H1 (cell line): ENCODE measurements at regions not wholly inside any gene's neighbourhood (a gene's known extent, or its start where the extent isn't known, plus 50 kb on each side); places are given as distances from the start of the nearest gene placed in this dataset.

Source experiments
- CTCF ChIA-PET: fragments of 300-600 bp; sonication (Branson Sonifier 250); formaldehyde crosslinking; loops from one replicate; lab custom pipeline; 2021; ENCODE audit not compliant: partially characterized antibody; lab: Charles Lee
- POLR2A ChIA-PET: fragments of 300-600 bp; sonication (Branson Sonifier 250); formaldehyde crosslinking; loops from one replicate; lab custom pipeline; 2021; ENCODE audit warnings: inconsistent platforms; ENCODE audit not compliant: partially characterized antibody; lab: Charles Lee
- DNase-seq, 2 experiments: peaks; one replicate each; pipeline versions ENCODE4 v3.0.0 to v3.0.0-alpha.2; 2010 to 2022; ENCODE audit warnings: low spot score in 2 of 2, low read depth in 1 of 2, mixed read lengths in 1 of 2
- FAIRE-seq: peaks from 2 replicates; lab custom pipeline; 2011; peaks lifted over from hg19 to GRCh38; lab: Jason Lieb, UNC
- H2AFZ ChIP-seq: 2 replicates; pipeline ENCODE4 v1.8.1; 2012; ENCODE audit warnings: low read length, inconsistent platforms
- H2AK5ac ChIP-seq: 2 replicates; pipeline ENCODE4 v1.6.1; 2013; ENCODE audit warnings: low read depth, low read length
- H2BK120ac ChIP-seq: replicated peaks from 2 replicates; pipeline ENCODE3; 2013; ENCODE audit warnings: low read depth, low read length, inconsistent platforms
- H2BK12ac ChIP-seq: 2 replicates; pipeline ENCODE4 v1.6.1; 2013; ENCODE audit warnings: low read depth, low read length
- H2BK15ac ChIP-seq: 2 replicates; pipeline ENCODE4 v1.6.1; 2013; ENCODE audit warnings: low read length
- H2BK20ac ChIP-seq: 2 replicates; pipeline ENCODE4 v1.6.1; 2013; ENCODE audit warnings: low read length
- H2BK5ac ChIP-seq: 2 replicates; pipeline ENCODE4 v1.6.1; 2013; ENCODE audit warnings: low read depth, low read length
- H3K14ac ChIP-seq: 2 replicates; pipeline ENCODE4 v1.6.1; 2013; ENCODE audit warnings: inconsistent platforms; ENCODE audit not compliant: insufficient read length
- H3K18ac ChIP-seq: 2 replicates; pipeline ENCODE4 v1.6.1; 2013; ENCODE audit warnings: low read length; ENCODE audit errors: extremely low read depth
- H3K23ac ChIP-seq: 2 replicates; pipeline ENCODE4 v1.6.1; 2013; ENCODE audit warnings: inconsistent platforms; ENCODE audit not compliant: insufficient read length
- H3K23me2 ChIP-seq: 2 replicates; pipeline ENCODE4 v1.6.1; 2013; ENCODE audit warnings: low read depth, low read length
- H3K27ac ChIP-seq: 2 replicates; pipeline ENCODE4 v1.6.1; 2011; ENCODE audit warnings: low read depth, low read length, inconsistent platforms
- H3K27me3 ChIP-seq, 4 experiments: replicated peaks in 1 of 4; 1 replicate in 1 of 4; 2 replicates in 3 of 4; pipeline versions ENCODE4 v1.6.1 to v1.8.1; 2011 to 2013; ENCODE audit warnings: low read length in 3 of 4, mild to moderate bottlenecking in 3 of 4, inconsistent platforms in 2 of 4, mixed read lengths in 2 of 4, moderate library complexity in 1 of 4; ENCODE audit not compliant: control insufficient read depth in 3 of 4, insufficient read depth in 3 of 4; ENCODE audit errors: extremely low read depth in 1 of 4
- H3K36me3 ChIP-seq, 4 experiments: 2 replicates each; pipeline versions ENCODE4 v1.6.1 to v1.8.1; 2011 to 2013; ENCODE audit warnings: mild to moderate bottlenecking in 4 of 4, low read length in 3 of 4, moderate library complexity in 2 of 4, control low read depth in 1 of 4, inconsistent platforms in 1 of 4; ENCODE audit not compliant: insufficient read depth in 4 of 4, control insufficient read depth in 2 of 4
- H3K4ac ChIP-seq: replicated peaks from 2 replicates; pipeline ENCODE3; 2013; ENCODE audit warnings: low read length, low read depth, mixed read lengths, inconsistent platforms; ENCODE audit not compliant: insufficient read length
- H3K4me1 ChIP-seq, 4 experiments: replicated peaks in 1 of 4; 1 replicate in 1 of 4; 2 replicates in 3 of 4; pipeline versions ENCODE4 v1.6.1 to v1.8.1; 2011 to 2013; ENCODE audit warnings: low read length in 3 of 4, inconsistent platforms in 2 of 4, mixed read lengths in 1 of 4; ENCODE audit not compliant: insufficient read depth in 4 of 4, control insufficient read depth in 3 of 4
- H3K4me2 ChIP-seq, 2 experiments: 2 replicates each; pipeline versions ENCODE4 v1.6.1 to v1.8.1; 2011 to 2013; ENCODE audit warnings: low read depth in 2 of 2, low read length in 2 of 2, control low read depth in 1 of 2, inconsistent platforms in 1 of 2, mild to moderate bottlenecking in 1 of 2; ENCODE audit not compliant: insufficient read depth in 1 of 2
- H3K4me3 ChIP-seq, 4 experiments: fragments of 200-600, 300-600 bp in 1 of 4; sonication (generic), shearing (Covaris generic), sonication (Bioruptor Twin) in 1 of 4; 2 replicates each; pipeline versions ENCODE4 v1.5.1 to v1.8.1; 2011 to 2016; ENCODE audit warnings: low read length in 4 of 4, low read depth in 3 of 4, control low read depth in 2 of 4, inconsistent platforms in 2 of 4, mild to moderate bottlenecking in 2 of 4, mixed read lengths in 1 of 4, moderate library complexity in 1 of 4; ENCODE audit not compliant: insufficient read depth in 2 of 4; ENCODE audit errors: extremely low read depth in 1 of 4
- H3K56ac ChIP-seq: replicated peaks from 2 replicates; pipeline ENCODE3; 2013; ENCODE audit warnings: low read depth, mild to moderate bottlenecking, mixed read lengths, low read length, inconsistent platforms; ENCODE audit not compliant: insufficient read length
- H3K79me1 ChIP-seq: 2 replicates; pipeline ENCODE4 v1.6.1; 2013; ENCODE audit warnings: low read depth, low read length, control low read depth
- H3K79me2 ChIP-seq, 2 experiments: 2 replicates each; pipeline versions ENCODE4 v1.6.1 to v1.8.1; 2012 to 2013; ENCODE audit warnings: low read length in 2 of 2, mild to moderate bottlenecking in 2 of 2, inconsistent platforms in 1 of 2; ENCODE audit not compliant: insufficient read depth in 2 of 2, control insufficient read depth in 1 of 2
- H3K9ac ChIP-seq, 4 experiments: replicated peaks in 1 of 4; 1 replicate in 1 of 4; 2 replicates in 3 of 4; pipeline versions ENCODE4 v1.6.1 to v1.8.1; 2011 to 2013; ENCODE audit warnings: low read depth in 3 of 4, low read length in 3 of 4, control low read depth in 2 of 4, mild to moderate bottlenecking in 2 of 4, moderate library complexity in 2 of 4, inconsistent platforms in 1 of 4; ENCODE audit errors: extremely low read depth in 1 of 4
- H3K9me3 ChIP-seq, 2 experiments: 2 replicates each; pipeline versions ENCODE4 v1.6.1 to v1.8.1; 2012 to 2013; ENCODE audit warnings: mild to moderate bottlenecking in 2 of 2, moderate library complexity in 2 of 2, control low read depth in 1 of 2, inconsistent platforms in 1 of 2, low read depth in 1 of 2, low read length in 1 of 2, mixed read lengths in 1 of 2; ENCODE audit not compliant: insufficient read depth in 2 of 2
- H4K20me1 ChIP-seq, 2 experiments: replicated peaks in 1 of 2; 2 replicates each; pipeline versions ENCODE3 to v1.8.1; 2011 to 2013; ENCODE audit warnings: inconsistent platforms in 2 of 2, low read length in 2 of 2, mild to moderate bottlenecking in 1 of 2; ENCODE audit not compliant: insufficient read depth in 2 of 2, control insufficient read depth in 1 of 2
- H4K5ac ChIP-seq: 2 replicates; pipeline ENCODE4 v1.6.1; 2013; ENCODE audit warnings: low read length, low read depth, mixed read lengths, inconsistent platforms; ENCODE audit not compliant: insufficient read length
- H4K8ac ChIP-seq: 2 replicates; pipeline ENCODE4 v1.8.0; 2013; ENCODE audit warnings: mild to moderate bottlenecking, moderate library complexity, low read length, inconsistent platforms; ENCODE audit not compliant: insufficient read depth; ENCODE audit errors: extremely low read depth
- H4K91ac ChIP-seq: replicated peaks from 2 replicates; pipeline ENCODE3; 2013; ENCODE audit warnings: low read length, mixed read lengths, inconsistent platforms; ENCODE audit not compliant: insufficient read length
- NANOG ChIP-seq: IDR thresholded peaks from 2 replicates; pipeline ENCODE4 v1.6.1; 2011; ENCODE audit warnings: low read length, low read depth, mild to moderate bottlenecking, inconsistent platforms; ENCODE audit not compliant: insufficient read depth, poor library complexity, severe bottlenecking
- WGBS, 2 experiments: shearing (Covaris generic) in 1 of 2; methylation state at CpG; one replicate each; pipeline versions ENCODE4 v1.1.6 to v1.1.7; 2013 to 2015; ENCODE audit warnings: low lambda C conversion rate in 2 of 2, mixed read lengths in 2 of 2, inconsistent platforms in 1 of 2, low coverage in 1 of 2, missing lambda C conversion rate in 1 of 2; ENCODE audit not compliant: insufficient replicate concordance in 2 of 2, insufficient coverage in 1 of 2, insufficient read length in 1 of 2; ENCODE audit errors: extremely low coverage in 1 of 2, missing lambda C conversion rate in 1 of 2; 5-methylcytosine and 5-hydroxymethylcytosine counted together

- no peak overlapping the region for H3K4me2 ChIP-seq
- CTCF ChIA-PET: no interaction called here
- no peak overlapping the region for H2BK12ac ChIP-seq
- H3K4me1 ChIP-seq: no peaks in the 10 kb centered on the region
- no peaks in the 10 kb centered on the region for H3K79me1 ChIP-seq
- H3K14ac ChIP-seq: no peak overlapping the region
- H4K8ac ChIP-seq: no peak overlapping the region
- no peak overlapping the region for H3K56ac ChIP-seq
- DNase-seq (no peak), FAIRE-seq (no peak)
- no peak overlapping the region for H2BK15ac ChIP-seq
- H2BK5ac ChIP-seq: no peak overlapping the region
- H4K20me1 ChIP-seq: no peaks in the 10 kb centered on the region
- no peak overlapping the region for H2BK120ac ChIP-seq
- 83% methylated on average over 3 of the region's 3 CpGs; no CpG with 5 or more reads in 1 of the 2 experiments for WGBS, 2 experiments
- H3K79me2 ChIP-seq: no peaks in the 10 kb centered on the region
- no peak overlapping the region for H3K23ac ChIP-seq
- H3K9me3 ChIP-seq: no peaks in the 10 kb centered on the region
- H3K23me2 ChIP-seq: no peaks in the 10 kb centered on the region; the same call in 1 of the 2 replicates
- no peak overlapping the region for H2AK5ac ChIP-seq
- H2BK20ac ChIP-seq: no peak overlapping the region
- H3K27ac ChIP-seq: no peak overlapping the region
- H3K36me3 ChIP-seq: no peaks in the 10 kb centered on the region
- H3K18ac ChIP-seq: no peak overlapping the region
- no peak overlapping the region for H3K4ac ChIP-seq
- no peak overlapping the region for H3K9ac ChIP-seq
- H4K91ac ChIP-seq: no peak overlapping the region
- H3K27me3 ChIP-seq: no peaks in the 10 kb centered on the region
- POLR2A ChIA-PET: no interaction called here
- H4K5ac ChIP-seq: no peak overlapping the region
- no peak overlapping the region for H3K4me3 ChIP-seq
- no peak overlapping the region for H2AFZ ChIP-seq
- TF ChIP-seq NANOG: no peak
These were observed 480.3 kb upstream of the TYRP1 start for GRCh38 chr9:12212860-12213259.
